ENCODE measurements at regions not wholly inside any gene's neighbourhood (a gene's known extent, or its start where the extent isn't known, plus 50 kb on each side); places are given as distances from the start of the nearest gene placed in this dataset.
A peak's percentile ranks its signal among the peaks of the same experiment; 100 is the strongest.
"Not testable (repeated sequence)": the region's sequence is repeated elsewhere in the genome, so short reads cannot be mapped to it uniquely, and the experiment has no call there.

DNA sequence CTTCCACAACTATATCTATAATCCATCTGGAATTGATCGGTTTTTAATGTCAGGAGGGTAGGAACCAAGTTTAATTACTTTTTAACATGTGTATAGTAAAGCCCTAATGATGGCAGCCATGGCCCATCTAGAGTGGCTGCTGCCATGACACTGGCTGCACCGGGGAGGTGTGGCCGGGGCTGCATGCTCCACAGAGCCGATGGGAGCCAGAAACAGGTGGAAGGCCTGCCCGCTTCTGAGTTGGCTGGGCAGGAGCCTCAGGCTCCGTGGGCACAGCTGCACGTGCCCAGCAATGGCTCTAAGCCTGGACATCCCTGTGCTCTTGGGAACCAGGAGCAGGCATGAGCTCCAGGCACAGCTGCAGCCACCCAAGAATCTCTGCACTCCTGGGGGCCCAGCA is 73.0 kb downstream of the GBP6 start:
- DNase-seq: no peak

DNA sequence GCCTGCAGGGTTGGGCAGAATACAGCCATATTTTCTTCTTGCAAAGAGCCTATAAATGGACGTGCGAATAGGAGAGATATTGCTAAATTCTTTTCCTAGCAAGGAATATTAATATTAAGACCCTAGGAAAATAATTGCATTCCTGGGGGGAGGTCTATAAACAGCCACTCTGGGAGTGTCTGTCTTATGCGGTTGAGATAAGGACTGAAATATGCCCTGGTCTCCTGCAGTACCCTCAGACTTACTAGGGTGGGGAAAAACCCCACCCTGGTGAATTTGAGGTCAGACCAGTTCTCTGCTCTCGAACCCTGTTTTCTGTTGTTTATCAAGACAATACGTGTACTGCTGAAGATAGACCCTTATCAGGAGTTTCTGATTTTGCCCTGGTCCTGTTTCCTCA is 74.4 kb downstream of the GBP6 start:
- DNase-seq: not testable (repeated sequence)

DNA sequence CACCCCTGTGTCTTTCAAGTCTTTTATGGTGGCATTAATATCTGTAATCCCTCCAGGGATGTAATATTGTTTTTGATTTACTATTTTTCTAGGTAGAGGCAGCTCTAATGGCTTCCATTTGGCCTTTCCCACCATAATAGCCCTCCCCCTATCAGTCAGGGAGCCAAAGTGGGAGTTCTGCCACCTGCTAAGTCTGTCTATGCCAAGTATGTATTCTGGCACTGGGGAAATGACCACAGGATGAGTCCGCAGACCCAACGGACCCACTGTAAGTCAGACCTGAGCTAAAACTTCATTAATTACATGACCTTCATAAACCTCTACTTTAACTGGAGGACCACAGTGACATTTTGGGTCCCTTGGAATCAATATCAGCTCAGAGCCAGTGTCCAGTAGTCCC is 77.1 kb downstream of the GBP6 start:
- DNase-seq: no peak

DNA sequence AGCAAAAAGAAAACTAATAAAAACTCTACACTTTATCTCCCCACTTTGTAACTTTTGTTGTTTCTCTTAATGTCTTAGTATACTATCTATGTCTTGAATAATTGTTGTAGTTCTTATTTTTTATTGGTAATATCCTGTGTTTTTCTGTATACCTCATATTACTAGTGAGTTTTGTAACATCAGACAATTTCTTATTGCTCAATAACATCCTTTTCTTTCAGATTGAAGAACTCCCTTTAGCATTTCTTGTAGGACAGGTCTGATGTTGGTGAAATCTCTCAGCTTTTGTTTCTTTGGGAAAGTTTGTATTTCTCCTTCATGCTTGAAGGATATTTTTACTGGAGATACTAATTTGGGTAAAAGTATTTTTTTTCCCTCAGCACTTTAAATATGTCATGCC is 79.8 kb upstream of the LRRC8B start:
- DNase-seq: no peak

DNA sequence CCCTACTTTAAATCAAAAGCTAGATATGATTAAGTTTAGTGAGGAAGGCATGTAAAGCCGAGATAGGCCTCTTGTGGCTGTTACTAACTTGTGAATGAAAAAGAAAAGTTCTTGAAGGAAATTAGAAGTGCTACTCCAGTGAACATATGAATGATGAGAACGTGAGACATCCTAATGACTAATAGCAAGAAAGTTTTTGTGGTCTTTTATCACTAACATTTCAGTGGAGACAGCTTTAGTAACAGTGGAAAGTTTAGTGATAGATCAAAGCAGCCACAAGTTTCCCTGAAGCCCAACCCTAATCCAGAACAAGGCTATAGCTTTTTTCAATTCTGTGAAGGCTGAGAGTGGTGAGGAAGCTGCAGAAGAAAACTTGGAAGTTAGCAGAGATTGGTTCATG is 73.6 kb upstream of the LRRC8B start:
- DNase-seq: peak in 1 of 5 donors; percentile 75

DNA sequence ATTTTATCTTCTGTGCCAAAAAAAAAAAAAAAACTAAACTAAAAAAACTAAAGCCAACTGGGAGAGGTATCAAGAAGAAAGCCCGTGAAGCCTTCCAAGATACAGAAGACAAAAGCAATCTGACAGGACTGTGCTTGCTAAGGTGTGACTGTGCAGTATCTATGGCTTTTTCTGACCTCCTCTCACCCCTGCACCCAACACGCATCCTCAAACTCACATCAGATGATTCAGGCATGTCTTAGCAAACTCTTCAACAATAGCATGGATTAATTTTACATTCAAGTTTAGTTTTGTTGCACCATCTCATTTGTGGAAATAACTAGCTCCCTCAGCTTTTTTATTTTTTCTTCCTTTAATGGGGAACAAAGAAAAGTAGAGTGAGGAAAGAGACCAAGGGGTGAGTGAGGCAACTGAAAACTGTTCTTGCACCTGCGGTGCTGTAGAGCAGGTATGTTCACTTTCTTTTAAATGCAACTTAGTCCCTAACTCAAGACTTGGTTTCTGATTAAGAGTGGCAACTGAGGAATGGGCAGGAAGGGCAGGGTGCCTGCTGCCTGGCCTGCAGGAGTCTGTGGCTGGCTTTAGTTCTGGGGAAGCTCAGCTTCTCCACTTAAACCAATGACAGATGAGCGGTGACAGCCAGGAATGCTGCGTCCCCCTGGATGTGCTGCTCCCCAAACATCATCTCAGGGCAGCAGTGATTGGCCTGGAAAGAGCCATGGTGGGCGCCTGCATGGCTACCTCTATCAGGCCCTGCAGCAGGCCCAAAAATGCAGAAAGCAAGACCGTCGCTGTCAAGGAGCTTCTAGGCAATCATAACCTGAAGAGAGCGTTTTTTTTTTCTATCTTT is 71.3 kb upstream of the LRRC8B start:
- no peak for DNase-seq

DNA sequence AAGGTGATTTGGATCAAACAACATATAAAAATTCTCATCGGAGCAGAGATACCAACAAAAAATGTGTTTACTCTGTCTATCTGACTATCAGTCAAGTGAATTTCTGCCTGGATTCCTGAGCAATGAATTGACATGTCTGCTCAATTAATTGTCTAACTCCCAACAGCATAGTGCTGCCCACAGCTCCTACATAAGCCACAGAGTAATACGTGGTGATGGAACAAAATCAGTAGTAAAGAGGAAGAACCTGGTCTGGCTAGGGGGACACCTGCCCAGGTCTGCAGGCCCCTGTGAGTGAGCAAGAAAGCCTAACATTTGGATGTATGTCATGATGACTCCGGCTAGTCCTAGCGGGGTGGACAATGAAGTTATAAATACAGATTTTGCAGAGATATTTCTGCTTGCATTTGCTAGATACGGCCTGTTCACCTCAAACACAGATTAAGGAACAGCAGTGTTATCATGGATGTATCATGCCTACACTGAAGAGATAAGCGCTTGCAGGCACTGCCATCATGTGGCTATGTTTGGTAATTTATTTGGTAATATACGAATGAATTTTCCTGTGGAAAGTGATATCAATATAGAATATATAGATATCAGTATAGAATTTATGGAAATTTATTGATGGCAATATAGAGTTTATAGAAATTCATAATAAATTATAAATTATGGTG is 69.6 kb upstream of the LRRC8B start:
- DNase-seq: peak in 4 of 5 donors; percentile 31 to 69 (median 46)

DNA sequence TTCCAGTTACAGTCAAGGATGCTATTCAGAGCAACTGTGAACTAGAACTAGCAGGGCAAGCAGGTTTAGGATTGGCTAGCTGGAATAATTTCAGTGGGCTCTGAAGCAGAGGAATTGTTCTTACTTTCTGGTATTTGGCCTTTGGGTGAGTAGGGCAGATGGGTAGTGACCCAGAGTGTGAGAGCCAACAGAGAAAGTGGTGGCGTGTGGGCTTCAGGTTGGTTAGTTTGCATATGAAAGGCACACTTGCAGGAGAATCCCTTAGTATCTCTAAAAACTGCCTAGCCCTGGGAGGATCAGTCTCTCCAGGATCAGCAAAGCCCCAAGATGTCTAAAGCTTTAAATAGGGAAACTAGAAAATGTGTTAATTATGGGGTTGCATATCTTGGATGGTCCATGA is 67.6 kb upstream of the LRRC8B start:
- no peak for DNase-seq

DNA sequence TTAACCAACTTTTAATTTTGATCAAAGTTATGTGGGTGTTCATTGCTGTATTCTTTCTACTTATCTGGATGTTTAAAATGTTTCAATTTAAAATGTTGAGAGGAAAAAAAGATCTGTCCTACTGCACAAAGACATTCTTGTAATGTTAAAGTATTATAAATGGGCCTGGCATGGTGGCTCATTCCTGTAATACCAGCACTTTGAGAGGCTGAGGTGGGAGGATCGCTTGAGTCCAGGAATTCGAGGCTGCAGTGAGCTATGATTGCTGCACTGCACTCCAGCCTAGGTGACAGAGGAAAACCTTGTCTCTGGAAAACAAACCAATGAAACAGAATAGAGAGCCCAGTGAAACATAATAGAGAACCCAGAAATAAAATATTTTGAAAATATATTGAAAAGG is 65.5 kb upstream of the LRRC8B start:
- no peak for DNase-seq

DNA sequence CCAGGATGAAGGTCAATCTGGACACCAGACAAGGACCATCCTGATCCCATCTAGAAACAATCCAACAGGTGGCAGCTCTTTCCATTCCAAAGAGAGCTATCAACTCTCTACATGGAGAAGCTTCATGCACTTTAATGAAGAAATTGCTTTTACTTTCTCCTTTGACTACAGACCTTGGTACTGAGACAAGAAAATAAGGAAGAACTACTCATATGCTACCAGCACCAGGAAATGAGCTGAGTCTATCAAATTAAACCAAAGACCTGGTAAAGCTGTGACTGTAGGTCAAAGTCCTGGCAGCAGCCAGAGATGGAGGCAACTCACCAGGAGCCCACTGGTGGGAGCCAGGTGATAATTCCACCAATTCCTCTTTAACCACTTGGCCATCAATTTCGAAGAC is 64.3 kb upstream of the LRRC8B start:
- no peak for DNase-seq

DNA sequence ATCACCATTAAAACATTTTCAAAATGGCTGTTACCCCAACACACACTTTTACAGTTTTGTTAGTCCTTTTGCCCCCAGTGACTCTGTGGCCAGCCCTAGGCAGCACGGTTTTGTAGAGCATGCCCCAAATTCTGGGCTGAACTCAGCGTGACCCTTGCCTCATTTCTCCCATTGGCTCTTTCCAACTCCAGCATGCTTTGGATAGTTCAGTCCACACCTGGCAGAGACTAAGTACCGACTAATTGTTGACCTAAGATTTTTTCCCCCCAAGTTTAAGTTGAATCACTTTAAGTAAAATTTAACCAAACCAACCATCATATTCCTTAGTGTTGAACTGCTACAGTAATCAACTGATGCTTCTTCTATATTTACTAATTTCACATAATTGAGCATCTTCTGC is 62.4 kb upstream of the LRRC8B start:
- DNase-seq: no peak

DNA sequence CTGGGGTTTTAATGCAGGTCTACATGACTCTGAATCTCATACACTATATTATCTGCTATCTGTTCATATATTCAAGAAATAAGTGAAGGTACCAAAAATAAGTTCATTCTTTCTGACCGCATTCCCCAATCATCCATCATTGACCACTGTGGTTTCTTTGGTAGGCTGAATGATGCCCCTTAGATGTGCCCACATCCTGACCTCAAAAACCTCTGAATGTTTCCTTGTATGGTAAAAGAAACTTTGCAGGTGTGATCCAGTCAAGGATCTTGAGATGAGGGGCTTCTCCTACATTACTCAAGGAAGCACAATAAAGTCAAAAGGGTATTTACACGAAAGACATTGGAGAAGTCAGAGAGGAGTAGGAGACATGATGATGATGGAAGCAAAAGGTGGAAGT is 60.6 kb upstream of the LRRC8B start:
- DNase-seq: peak in 2 of 5 donors; percentile 6 to 49

DNA sequence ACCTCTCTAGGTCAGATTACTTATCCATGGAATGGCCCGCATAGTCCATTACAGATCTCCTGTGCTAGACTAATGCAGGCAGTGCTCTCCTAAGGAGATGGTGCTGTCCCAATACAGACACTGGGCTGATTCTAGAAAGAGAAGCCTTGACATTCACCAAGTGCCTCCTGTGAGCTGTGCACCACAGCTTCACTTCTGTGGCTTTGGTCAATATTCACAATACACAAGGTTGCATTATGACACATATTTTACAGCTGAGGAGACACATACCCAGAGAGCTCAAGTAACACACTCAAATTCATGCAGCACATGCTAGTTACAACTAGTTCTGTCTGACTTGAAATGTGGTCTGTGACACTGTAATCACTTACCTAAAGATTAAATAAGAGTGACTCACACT is 59.4 kb upstream of the LRRC8B start:
- peak in 1 of 5 donors; percentile 63 for DNase-seq

DNA sequence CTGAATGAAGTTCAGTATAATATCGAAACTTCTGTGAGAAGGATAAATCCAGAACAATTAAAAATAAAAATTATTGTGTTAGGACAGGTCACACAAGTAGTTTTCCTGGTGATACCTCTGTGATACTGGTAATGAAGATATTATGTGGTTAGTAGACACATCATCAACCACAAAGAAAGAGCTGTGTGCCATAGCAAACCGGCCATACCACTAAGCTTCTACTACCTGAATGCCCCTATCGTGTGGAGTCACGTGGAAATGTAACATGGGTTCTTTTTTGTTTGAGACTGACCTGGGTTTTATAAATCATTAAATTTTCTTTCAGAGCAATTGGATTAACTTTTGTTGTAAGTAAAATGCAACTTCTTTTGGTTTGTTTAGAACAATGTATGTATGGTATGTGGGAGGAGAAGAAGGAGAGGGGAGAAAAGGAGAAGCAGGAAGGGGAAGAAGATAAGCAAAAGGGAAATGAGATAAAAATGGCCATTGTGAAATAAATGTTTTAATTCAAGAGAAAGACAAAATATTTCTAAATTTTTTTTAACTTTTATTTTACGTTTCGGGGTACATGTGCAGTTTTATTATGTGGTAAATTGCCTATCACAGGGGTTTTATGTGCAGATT is 58.2 kb upstream of the LRRC8B start:
- DNase-seq: no peak

DNA sequence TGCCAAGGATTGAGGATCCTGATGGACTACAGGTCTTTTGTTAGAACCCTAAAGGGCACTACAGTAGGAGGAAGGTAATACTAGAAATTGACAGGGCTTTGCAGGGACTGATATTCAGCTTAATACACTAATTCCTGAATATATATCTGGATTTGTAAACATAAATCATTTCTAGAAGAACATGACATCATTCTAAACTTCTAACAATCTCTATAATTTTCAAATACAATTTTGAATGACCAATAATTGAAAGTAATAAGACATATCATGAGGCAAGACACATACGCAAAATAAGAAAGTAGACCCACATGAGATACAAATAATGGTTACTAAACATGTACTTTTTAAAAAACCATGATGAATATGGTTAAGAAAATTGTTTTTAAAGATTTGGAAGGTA is 52.4 kb upstream of the LRRC8B start:
- no peak for DNase-seq

DNA sequence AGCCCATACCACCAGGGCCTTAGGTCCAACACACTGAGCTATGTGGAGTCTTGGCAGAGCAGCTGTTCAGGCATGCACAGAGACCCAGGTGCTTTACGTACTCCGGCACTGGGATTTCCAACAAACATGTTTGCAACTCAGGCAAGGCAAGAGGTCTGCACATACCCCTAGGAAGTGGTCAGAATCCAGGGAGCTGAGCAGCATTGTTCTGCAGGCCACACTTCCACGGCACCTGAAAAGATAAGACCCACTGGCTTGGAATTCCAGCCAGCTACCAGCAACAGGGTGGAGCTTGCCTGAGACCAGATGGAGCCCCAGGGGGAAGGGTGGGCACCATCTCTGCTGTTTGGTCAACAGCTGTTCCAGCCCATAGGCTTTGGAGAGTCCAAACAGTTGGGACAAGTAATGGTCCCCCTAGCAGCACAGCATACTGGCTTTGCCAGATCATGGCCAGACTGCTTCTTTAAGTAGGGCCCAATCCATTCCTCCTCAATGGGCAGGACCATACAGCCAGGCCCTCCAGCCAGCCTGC is 51.7 kb upstream of the LRRC8B start:
- DNase-seq: no peak

Data from T-helper 1 cell (primary cell).